ENCODE measurements at regions not wholly inside any gene's neighbourhood (a gene's known extent, or its start where the extent isn't known, plus 50 kb on each side); places are given as distances from the start of the nearest gene placed in this dataset.

GRCh38 chr12:127716166-127716565 is 550.8 kb upstream of the TMEM132C start:
- TF ChIP-seq CTCF (IDR thresholded peaks at IDR 0.05), result no peak
- TF ChIP-seq POLR2A (IDR thresholded peaks at IDR 0.05), result no peak
